IMR-90 (cell line): ENCODE measurements at regions not wholly inside any gene's neighbourhood (a gene's known extent, or its start where the extent isn't known, plus 50 kb on each side); places are given as distances from the start of the nearest gene placed in this dataset.
A peak's percentile ranks its signal among the peaks of the same experiment; 100 is the strongest.

Experiments used
- ATAC-seq: fragments of 200-7000 bp; cut with Tn5 transposase; 2 replicates; pipeline ENCODE4 v1.9.1; 2020; ENCODE audit warnings: low read depth, mild to moderate bottlenecking, moderate library complexity
- BruUV-seq: library from RNA; stranded (reverse); fragments of 400-500 nt; replicated peaks from 2 replicates; lab custom pipeline; 2021; lab: Mats Ljungman, UMichigan
- CTCF ChIA-PET: fragments of 300-600 bp; formaldehyde crosslinking; extraction: SDS; loops from one replicate; lab custom pipeline; 2021; ENCODE audit warnings: antibody characterized with exemption; lab: Yijun Ruan, JAX
- POLR2A ChIA-PET: fragments of 300-600 bp; sonication (Branson Sonifier 250); formaldehyde crosslinking; loops from one replicate; lab custom pipeline; 2022; ENCODE audit warnings: antibody characterized with exemption; ENCODE audit not compliant: unreplicated experiment; lab: Charles Lee
- DNase-seq: peaks from one replicate; pipeline ENCODE4 v3.0.0; 2013
- H2AFZ ChIP-seq: replicated peaks from 2 replicates; pipeline ENCODE3; 2013; ENCODE audit warnings: low read length, mild to moderate bottlenecking; ENCODE audit not compliant: poor library complexity
- H2AK5ac ChIP-seq: 2 replicates; pipeline ENCODE4 v1.6.1; 2013; ENCODE audit warnings: low read depth, low read length, inconsistent platforms
- H2AK9ac ChIP-seq: replicated peaks from 2 replicates; pipeline ENCODE3; 2013; ENCODE audit warnings: mild to moderate bottlenecking, low read depth, low read length, moderate library complexity; ENCODE audit not compliant: poor library complexity
- H2BK120ac ChIP-seq: 2 replicates; pipeline ENCODE4 v1.6.1; 2013; ENCODE audit warnings: low read depth, low read length, inconsistent platforms
- H2BK15ac ChIP-seq: 3 replicates; pipeline ENCODE4 v1.6.1; 2013; ENCODE audit warnings: low read depth, low read length, inconsistent platforms
- H2BK20ac ChIP-seq: 2 replicates; pipeline ENCODE4 v1.6.1; 2013; ENCODE audit warnings: low read depth, mild to moderate bottlenecking, inconsistent platforms, low read length, moderate library complexity
- H2BK5ac ChIP-seq: 2 replicates; pipeline ENCODE4 v1.6.1; 2013; ENCODE audit warnings: mild to moderate bottlenecking, low read depth, low read length, inconsistent platforms; ENCODE audit not compliant: poor library complexity, severe bottlenecking
- H3K14ac ChIP-seq: replicated peaks from 2 replicates; pipeline ENCODE4 v1.6.1; 2013; ENCODE audit warnings: low read depth, low read length, inconsistent platforms
- H3K18ac ChIP-seq: 2 replicates; pipeline ENCODE4 v1.6.1; 2013; ENCODE audit warnings: low read depth, low read length, control low read depth
- H3K23ac ChIP-seq: 2 replicates; pipeline ENCODE4 v1.6.1; 2013; ENCODE audit warnings: low read depth, low read length, inconsistent platforms
- H3K27ac ChIP-seq: 2 replicates; pipeline ENCODE4 v1.5.1; 2013; ENCODE audit warnings: mild to moderate bottlenecking, control low read depth, low read length; ENCODE audit not compliant: insufficient read depth
- H3K27me3 ChIP-seq: 2 replicates; pipeline ENCODE4 v1.6.1; 2013; ENCODE audit warnings: low read length; ENCODE audit not compliant: control insufficient read depth, insufficient read depth
- H3K36me3 ChIP-seq: 2 replicates; pipeline ENCODE4 v1.6.1; 2013; ENCODE audit warnings: low read length, mixed read lengths; ENCODE audit not compliant: control insufficient read depth, insufficient read depth
- H3K4ac ChIP-seq: 2 replicates; pipeline ENCODE4 v1.6.1; 2013; ENCODE audit warnings: low read depth, low read length, inconsistent platforms
- H3K4me1 ChIP-seq: 2 replicates; pipeline ENCODE4 v1.6.1; 2013; ENCODE audit warnings: low read length, mixed read lengths; ENCODE audit not compliant: control insufficient read depth, insufficient read depth
- H3K4me2 ChIP-seq: 2 replicates; pipeline ENCODE4 v1.6.1; 2013; ENCODE audit warnings: low read depth, mild to moderate bottlenecking, control low read depth, low read length, moderate library complexity
- H3K4me3 ChIP-seq: 2 replicates; pipeline ENCODE4 v1.5.1; 2013; ENCODE audit warnings: low read depth, mild to moderate bottlenecking, control low read depth, low read length, moderate library complexity; ENCODE audit not compliant: insufficient read depth
- H3K56ac ChIP-seq: 2 replicates; pipeline ENCODE4 v1.6.1; 2013; ENCODE audit warnings: low read length, inconsistent platforms; ENCODE audit not compliant: insufficient read depth; ENCODE audit errors: extremely low read depth
- H3K79me1 ChIP-seq, 2 experiments: 2 replicates each; pipeline ENCODE4 v1.6.1; 2013; ENCODE audit warnings: low read length in 2 of 2, inconsistent platforms in 1 of 2, low read depth in 1 of 2
- H3K9ac ChIP-seq: 2 replicates; pipeline ENCODE4 v1.6.1; 2013; ENCODE audit warnings: low read depth, low read length, control low read depth
- H3K9me1 ChIP-seq: 2 replicates; pipeline ENCODE4 v1.6.1; 2013; ENCODE audit warnings: low read length, inconsistent platforms; ENCODE audit not compliant: insufficient read depth
- H3K9me3 ChIP-seq: 2 replicates; pipeline ENCODE4 v1.6.1; 2013; ENCODE audit warnings: low read length; ENCODE audit not compliant: control insufficient read depth, insufficient read depth
- H4K20me1 ChIP-seq: 2 replicates; pipeline ENCODE4 v1.6.1; 2013; ENCODE audit warnings: low read length, inconsistent platforms; ENCODE audit not compliant: insufficient read depth
- H4K5ac ChIP-seq: 2 replicates; pipeline ENCODE4 v1.6.1; 2013; ENCODE audit warnings: mild to moderate bottlenecking, low read depth, low read length, control low read depth
- H4K8ac ChIP-seq, 2 experiments: 2 replicates each; pipeline ENCODE4 v1.6.1; 2013; ENCODE audit warnings: low read depth in 2 of 2, low read length in 2 of 2, control low read depth in 1 of 2, inconsistent platforms in 1 of 2
- H4K91ac ChIP-seq: 2 replicates; pipeline ENCODE4 v1.6.1; 2013; ENCODE audit warnings: low read depth, low read length, inconsistent platforms; ENCODE audit not compliant: insufficient read depth
- BHLHE40 ChIP-seq: fragments of 150-350 bp; IDR thresholded peaks from 2 replicates; pipeline ENCODE4 v1.6.1; 2016; ENCODE audit warnings: mild to moderate bottlenecking, low read depth, low read length
- CEBPB ChIP-seq: IDR thresholded peaks from 2 replicates; pipeline ENCODE4 v1.6.1; 2012; ENCODE audit warnings: low read depth, low read length, improper control_type of control experiment
- CHD1 ChIP-seq: IDR thresholded peaks from 2 replicates; pipeline ENCODE4 v1.6.1; 2012; ENCODE audit warnings: low read depth, low read length, improper control_type of control experiment
- CTCF ChIP-seq: conservative IDR thresholded peaks from 2 replicates; pipeline ENCODE4 v1.5.1; 2012; ENCODE audit warnings: mild to moderate bottlenecking, low read depth, low read length, improper control_type of control experiment
- FOS ChIP-seq: fragments of 150-350 bp; IDR thresholded peaks from 2 replicates; pipeline ENCODE4 v1.6.1; 2016; ENCODE audit warnings: low read depth, low read length
- MAFK ChIP-seq: IDR thresholded peaks from 2 replicates; pipeline ENCODE4 v1.6.1; 2012; ENCODE audit warnings: low read depth, low read length, improper control_type of control experiment
- MAZ ChIP-seq: IDR thresholded peaks from 2 replicates; pipeline ENCODE4 v1.6.1; 2012; ENCODE audit warnings: low read depth, mild to moderate bottlenecking, low read length, improper control_type of control experiment, moderate library complexity, borderline replicate concordance
- MXI1 ChIP-seq: IDR thresholded peaks from 2 replicates; pipeline ENCODE4 v1.6.1; 2012; ENCODE audit warnings: low read depth, mild to moderate bottlenecking, low read length, moderate library complexity, borderline replicate concordance
- NFE2L2 ChIP-seq: fragments of 150-350 bp; IDR thresholded peaks from 2 replicates; pipeline ENCODE4 v1.6.1; 2016; ENCODE audit warnings: low read depth, mild to moderate bottlenecking, low read length
- POLR2A ChIP-seq: IDR thresholded peaks from 2 replicates; pipeline ENCODE4 v1.6.1; 2012; ENCODE audit warnings: mild to moderate bottlenecking, low read depth, low read length
- RAD21 ChIP-seq: IDR thresholded peaks from 2 replicates; pipeline ENCODE4 v1.6.1; 2012; ENCODE audit warnings: low read length, improper control_type of control experiment
- RCOR1 ChIP-seq: IDR thresholded peaks from 2 replicates; pipeline ENCODE4 v1.6.1; 2012; ENCODE audit warnings: mild to moderate bottlenecking, low read length, improper control_type of control experiment; ENCODE audit not compliant: insufficient replicate concordance
- RFX5 ChIP-seq: IDR thresholded peaks from 2 replicates; pipeline ENCODE4 v1.8.0; 2012; ENCODE audit warnings: low read depth, mild to moderate bottlenecking, low read length, moderate library complexity
- SMC3 ChIP-seq: fragments of 150-350 bp; IDR thresholded peaks from 2 replicates; pipeline ENCODE4 v1.6.1; 2016; ENCODE audit warnings: low read depth, mild to moderate bottlenecking, antibody characterized with exemption, low read length, moderate library complexity
- USF2 ChIP-seq: fragments of 150-350 bp; IDR thresholded peaks from 2 replicates; pipeline ENCODE4 v1.6.1; 2017; ENCODE audit warnings: mild to moderate bottlenecking, antibody characterized with exemption, low read length, low read depth
- WGBS, 2 experiments: methylation state at CpG; one replicate each; pipeline versions ENCODE4 v1.1.5 to v1.1.7; 2013; ENCODE audit warnings: missing lambda C conversion rate in 2 of 2; ENCODE audit not compliant: insufficient read length in 1 of 2; ENCODE audit errors: extremely low coverage in 2 of 2; 5-methylcytosine and 5-hydroxymethylcytosine counted together
- dilution Hi-C: fragments of 300-500 bp; cut with HindIII; formaldehyde crosslinking; loops from one replicate; pipeline ENCODE4 v1.14.3; 2018; ENCODE audit warnings: low sequenced_read_pairs; ENCODE audit not compliant: unreplicated experiment
- in situ Hi-C: fragments of 300-500 bp; cut with MboI; formaldehyde crosslinking; loops from 3 replicates; pipeline ENCODE4 v1.14.3; 2019; ENCODE audit warnings: low sequenced_read_pairs, inconsistent platforms, mixed read lengths
- intact Hi-C: fragments of 100-400 bp; cut with micrococcal nuclease; formaldehyde crosslinking; loops from 2 replicates; pipeline ENCODE4 v1.10.0; 2022
- TF ChIP-seq, protein P1 (sequence below): fragments of 150-350 bp; IDR thresholded peaks from 2 replicates; pipeline ENCODE4 v1.6.1; 2016; ENCODE audit warnings: low read depth, mild to moderate bottlenecking, low read length, moderate library complexity, borderline replicate concordance

GRCh38 chr2:120787111-120787821 lies 51.6 kb downstream of the GLI2 start:
- Histone ChIP-seq H4K5ac (no peak overlapping the region), H3K18ac (no peak overlapping the region), H3K14ac (0 out of 2 replicates have a peak overlapping the region, but pooled peaks have one; percentile 8), H3K27ac (no peak overlapping the region), H2AK9ac (peak overlapping the region; percentile 51), H3K9me3 (no peaks in the 10 kb centered on the region), H4K20me1 (peaks cover 97% of the 10 kb centered on the region), H3K79me1 (peaks cover 45 to 97% of the 10 kb centered on the region in 2 experiments), H3K4me1 (peaks cover 31% of the 10 kb centered on the region), H3K23ac (no peak overlapping the region), H3K9ac (no peak overlapping the region), H3K36me3 (peaks cover 2% of the 10 kb centered on the region; the same call in 1 of the 2 replicates), H3K4me2 (no peak overlapping the region), H3K56ac (no peak overlapping the region; the same call in 1 of the 2 replicates), H3K4me3 (no peak overlapping the region), H3K4ac (peak overlapping the region; percentile 35), H2AK5ac (peak overlapping the region; percentile 4; the same call in 1 of the 2 replicates), H2BK15ac (no peak overlapping the region), H2AFZ (no peak overlapping the region), H2BK5ac (no peak overlapping the region), H4K8ac (no peak overlapping the region; a peak in 1 of 4 replicates), H3K9me1 (peaks cover 48% of the 10 kb centered on the region), H2BK20ac (no peak overlapping the region), H4K91ac (no peak overlapping the region), H2BK120ac (no peak overlapping the region), H3K27me3 (no peaks in the 10 kb centered on the region)
- CTCF ChIA-PET, result no interaction called here
- ATAC-seq, result no peak
- intact Hi-C loops, result no loop called here
- in situ Hi-C loops, result no loop called here
- BruUV-seq, result no TSS peak
- dilution Hi-C loops, result no loop called here
- TF ChIP-seq RCOR1 (no peak), SMC3 (no peak), USF2 (no peak), NFE2L2 (no peak), MAFK (no peak), CHD1 (no peak), CEBPB (no peak), FOS (no peak), CTCF (no peak), RFX5 (no peak), RAD21 (no peak), POLR2A (no peak), MXI1 (no peak), MAZ (no peak), BHLHE40 (no peak)
- TF ChIP-seq, protein P1, sequence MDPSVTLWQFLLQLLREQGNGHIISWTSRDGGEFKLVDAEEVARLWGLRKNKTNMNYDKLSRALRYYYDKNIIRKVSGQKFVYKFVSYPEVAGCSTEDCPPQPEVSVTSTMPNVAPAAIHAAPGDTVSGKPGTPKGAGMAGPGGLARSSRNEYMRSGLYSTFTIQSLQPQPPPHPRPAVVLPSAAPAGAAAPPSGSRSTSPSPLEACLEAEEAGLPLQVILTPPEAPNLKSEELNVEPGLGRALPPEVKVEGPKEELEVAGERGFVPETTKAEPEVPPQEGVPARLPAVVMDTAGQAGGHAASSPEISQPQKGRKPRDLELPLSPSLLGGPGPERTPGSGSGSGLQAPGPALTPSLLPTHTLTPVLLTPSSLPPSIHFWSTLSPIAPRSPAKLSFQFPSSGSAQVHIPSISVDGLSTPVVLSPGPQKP, result no peak
- POLR2A ChIA-PET, result no interaction called here
- DNase-seq, result no peak
- WGBS, 2 experiments, result 63% methylated on average over 7 of the region's 15 CpGs; no CpG with 5 or more reads in 1 of the 2 experiments
